NCI-H1105 treated with DMSO at 0.1 percent for 48 hours (cell line): ENCODE measurements at regions not wholly inside any gene's neighbourhood (a gene's known extent, or its start where the extent isn't known, plus 50 kb on each side); places are given as distances from the start of the nearest gene placed in this dataset.

Source experiments
- DNase-seq: peaks from one replicate; lab custom pipeline; 2025; lab: John Stamatoyannopoulos, UW

DNA sequence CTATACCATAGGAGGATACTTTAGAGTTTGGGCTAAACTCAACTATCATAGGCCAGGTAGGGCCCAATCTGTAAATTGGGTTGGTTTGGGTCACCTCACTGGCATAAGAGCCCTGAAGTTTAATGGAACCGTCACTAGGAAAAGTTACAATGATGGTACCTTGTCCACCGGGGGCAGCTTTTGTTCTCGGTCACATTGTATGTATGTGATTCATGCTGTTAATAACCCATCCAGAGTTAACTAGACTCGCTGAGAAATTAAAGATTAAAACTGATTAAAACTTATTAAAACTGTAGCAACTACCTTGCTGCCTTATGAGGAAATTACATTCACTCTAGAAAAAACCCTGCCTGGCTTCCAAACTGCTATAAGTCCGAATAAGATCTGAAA is 145.0 kb upstream of the TMCO5A start:
- no peak for DNase-seq

DNA sequence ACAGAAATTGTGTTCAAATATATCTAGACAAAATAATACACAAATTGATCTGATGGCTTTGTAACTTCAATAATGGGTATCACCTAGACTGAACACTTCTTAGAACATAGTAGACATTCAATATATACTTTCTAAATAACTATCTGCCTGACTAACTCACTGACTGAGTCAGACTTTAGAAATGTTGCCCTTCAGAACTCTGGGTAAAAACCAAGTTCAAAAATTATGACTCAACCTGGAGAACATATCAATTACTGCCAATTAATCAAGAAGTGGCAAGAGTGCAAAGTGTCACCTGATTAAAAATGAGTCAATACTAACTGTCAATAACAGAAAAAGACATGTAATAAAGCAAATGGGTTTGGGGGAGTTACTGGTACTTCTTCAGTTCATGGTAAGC is 144.6 kb upstream of the TMCO5A start:
- DNase-seq: no peak

DNA sequence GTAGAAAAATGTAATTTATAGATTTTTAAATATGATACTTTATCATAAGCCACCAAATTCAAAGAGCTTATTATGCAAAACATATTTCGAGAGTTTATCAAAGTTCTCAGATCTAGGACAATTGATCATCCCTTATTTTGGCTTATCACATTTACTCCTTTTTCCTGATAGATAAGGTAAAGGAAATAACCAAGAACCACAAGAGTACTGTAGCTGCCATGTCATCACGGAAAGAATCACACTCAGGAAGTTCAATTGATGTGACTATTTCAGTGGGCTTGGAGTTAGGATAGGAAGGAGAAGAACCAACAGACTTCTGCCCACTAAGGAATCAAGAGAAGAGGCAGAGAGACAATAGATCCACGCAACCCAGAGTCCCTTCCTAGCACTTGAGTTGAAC is 142.7 kb upstream of the TMCO5A start:
- no peak for DNase-seq

DNA sequence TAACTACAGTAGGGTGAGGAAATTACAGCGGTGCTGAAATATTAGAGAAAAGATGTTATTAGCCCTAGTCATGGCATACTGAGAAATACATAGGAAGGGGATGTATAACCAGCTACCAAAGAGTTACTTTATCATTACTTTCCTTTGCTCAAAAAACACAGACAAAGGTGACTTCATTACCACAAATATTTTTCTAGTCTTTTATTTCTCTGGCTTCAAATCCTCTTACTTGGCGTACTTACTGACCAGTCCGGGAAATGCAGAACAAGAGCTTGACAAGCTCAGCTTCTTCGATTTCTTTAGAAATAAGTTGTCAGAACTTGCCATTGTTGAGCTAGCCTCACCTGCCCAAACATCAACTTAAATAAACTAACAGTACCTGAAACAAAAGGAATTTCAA is 142.1 kb upstream of the TMCO5A start:
- DNase-seq: no peak

DNA sequence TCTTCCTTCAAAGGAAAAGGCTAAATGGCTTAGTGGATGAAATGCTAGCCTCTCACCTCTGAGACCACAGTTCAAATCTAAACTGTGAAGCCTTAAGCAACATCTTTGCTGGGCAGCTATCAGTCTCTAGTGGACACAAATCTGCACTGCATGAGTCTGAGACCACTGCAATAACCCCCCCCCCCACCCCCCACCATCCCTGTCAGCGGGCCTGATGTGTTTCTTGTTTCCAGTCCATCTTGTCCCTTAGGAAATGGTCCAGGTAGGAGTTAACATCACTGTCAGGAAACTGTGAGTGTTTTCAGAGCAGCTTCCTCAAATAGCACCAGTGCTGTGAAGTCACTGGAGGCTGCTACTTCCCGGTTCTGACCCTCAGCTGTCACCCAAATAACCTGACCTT is 140.6 kb upstream of the TMCO5A start:
- no peak for DNase-seq

DNA sequence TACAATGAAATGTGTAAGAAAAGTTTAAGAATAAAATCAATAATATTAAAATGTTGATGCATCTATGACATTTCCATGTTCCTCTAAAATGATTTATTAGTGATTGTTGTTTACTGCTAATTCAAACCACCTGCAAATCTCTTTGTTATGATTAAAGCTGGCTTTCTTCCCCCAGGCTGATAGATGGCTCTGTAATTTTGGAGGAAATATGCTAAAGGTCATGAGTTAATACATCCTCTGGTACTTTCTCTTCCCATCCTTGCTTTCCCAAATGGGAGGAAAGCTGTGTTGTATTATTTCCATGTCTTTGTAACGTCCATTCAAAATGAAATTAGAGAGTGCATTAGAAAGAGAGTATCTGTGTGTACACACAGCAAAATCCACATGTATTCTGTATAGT is 139.5 kb upstream of the TMCO5A start:
- DNase-seq: no peak

DNA sequence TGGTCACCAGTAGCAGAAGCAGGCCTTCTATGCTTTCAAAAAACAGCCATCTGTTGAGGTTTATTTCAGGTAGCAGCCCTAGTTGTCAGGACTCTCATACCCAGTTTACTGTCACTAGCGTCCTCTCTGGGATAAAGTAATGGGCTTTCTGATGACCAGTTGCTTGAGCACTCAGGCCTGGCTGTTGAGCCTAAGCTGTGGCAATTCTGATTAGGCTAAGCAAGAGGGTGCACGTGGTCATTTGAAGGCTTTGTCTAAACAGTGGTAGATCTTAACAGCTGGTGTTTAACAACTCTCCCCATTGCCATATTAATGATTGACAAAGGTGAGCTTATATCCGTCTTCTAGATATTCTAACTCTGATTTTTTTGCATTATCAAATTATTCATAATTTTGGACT is 132.9 kb upstream of the TMCO5A start:
- no peak for DNase-seq

DNA sequence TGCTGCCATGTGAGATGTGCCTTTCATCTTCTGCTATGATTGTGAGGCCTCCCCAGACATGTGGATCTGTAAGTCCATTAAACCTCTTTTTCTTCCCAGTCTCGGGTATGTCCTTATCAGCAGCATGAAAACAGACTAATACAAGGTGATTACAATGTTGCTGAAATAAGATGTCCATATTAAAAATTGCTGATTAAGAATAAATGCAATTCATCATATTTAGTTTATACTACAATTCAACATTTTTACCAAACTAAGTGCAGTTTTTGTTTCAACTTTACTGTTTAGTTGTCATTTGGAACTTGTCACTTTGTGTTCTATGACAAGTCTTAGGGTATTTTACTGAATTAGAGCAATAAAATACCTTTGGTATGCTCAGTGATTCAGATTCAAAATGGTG is 127.6 kb upstream of the TMCO5A start:
- DNase-seq: no peak

DNA sequence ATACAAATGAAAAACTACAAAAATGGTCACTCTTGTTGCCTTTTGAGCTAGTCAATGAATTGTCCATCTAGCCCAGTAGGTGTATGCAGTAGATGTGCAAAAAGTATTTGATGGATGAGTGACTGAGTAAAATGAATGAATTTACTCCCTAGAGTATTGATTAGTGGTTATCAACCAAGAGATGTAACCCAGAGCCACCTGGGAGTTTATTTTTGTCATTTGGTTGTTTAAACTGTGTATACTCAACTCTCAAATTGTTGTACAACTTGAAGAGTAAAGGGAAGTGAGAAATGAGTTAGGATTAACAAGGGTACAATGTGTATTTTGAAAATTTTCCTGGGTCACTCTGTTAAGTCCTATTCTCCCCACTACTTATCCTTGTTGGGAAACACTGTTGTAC is 124.1 kb upstream of the TMCO5A start:
- DNase-seq: no peak

DNA sequence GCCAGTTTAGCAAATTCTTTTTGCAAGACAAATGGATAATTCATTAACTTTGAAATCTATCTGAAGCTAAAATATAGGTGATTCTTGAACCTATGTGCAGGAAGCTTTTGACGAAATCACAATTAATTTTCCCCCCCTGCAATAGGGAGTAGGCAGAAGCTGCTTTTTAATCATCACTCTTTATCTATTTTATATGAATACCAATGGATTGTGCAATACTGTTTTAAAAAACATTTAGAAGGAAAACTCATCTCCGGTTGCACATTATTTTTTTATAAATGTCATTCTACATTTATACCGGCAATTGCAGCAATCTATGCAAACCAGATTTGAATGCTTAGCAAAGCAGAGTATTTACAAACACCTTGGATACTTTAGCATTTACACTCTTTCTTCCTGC is 121.1 kb upstream of the TMCO5A start:
- no peak for DNase-seq

DNA sequence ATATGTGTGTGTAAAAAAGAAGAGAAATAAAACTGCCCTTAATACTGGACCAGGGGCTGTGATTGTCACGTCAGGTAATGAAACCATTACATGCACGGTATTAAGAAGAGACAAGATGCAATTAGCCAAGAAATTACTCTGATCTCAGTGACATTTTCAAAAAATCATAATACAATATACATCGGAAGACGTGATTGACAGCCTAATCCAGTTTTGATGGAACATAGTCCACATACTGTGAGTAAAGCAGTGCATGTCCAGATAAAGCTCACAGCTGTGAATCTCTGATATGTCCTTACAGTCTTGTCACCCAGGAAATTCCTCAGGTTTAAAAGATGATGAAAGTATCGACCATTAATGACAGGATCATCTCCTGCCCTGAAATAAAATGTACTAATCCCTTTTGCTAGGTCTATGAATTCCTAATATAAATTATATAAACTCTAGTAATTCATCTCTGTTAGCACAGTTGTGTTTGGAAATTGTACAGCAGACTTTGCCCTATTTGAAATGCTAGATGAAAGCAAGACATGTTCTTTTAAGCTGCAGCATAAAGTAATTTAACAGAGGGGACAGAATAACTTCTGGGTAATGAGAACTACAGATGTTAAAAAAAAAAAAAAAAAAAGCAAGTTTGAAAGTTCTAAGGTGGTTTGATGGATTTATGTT is 119.5 kb upstream of the TMCO5A start:
- DNase-seq: no peak

DNA sequence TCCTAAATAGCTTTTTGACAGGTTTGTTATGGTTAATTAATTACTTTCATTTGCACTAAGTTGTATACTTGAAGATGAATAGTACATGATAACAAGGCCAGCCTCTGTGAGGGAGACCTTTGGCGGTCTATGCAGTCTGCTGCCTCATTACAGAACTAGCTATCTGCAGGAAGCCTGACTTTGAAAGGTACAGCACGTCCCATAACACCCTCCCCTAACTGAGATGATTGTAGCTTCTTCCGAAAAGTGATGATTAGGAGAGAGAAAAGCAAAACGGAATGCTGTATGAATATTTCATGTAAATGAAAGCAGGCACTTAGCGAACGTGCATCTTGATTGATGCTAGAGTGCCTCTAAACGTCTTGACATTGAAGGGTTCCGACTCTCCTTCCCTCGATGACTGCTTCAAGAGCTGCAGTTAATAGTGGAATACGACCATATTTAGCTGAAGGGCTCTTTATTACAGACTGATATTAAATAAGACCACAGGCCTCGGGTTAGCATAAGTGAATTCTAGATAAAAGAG is 116.2 kb upstream of the TMCO5A start:
- DNase-seq: no peak

DNA sequence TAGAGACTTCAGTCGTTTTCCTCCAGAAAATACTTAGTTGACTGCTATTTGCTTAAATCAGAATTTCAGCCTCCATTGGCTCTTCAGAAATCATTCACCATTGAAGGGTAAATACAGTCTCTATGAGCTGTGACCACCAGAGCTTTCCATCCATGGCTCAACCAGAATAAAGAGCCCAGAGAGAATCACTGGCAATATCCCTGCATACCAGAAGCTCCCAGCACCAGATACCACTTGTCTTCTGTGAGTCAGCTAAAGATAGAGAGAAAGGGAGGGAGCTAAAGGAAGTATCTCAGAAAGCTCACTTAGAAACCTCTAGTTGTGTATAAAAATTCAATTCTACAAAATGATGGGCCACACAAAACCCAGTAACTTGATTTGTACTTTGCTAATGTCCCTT is 115.2 kb upstream of the TMCO5A start:
- no peak for DNase-seq

DNA sequence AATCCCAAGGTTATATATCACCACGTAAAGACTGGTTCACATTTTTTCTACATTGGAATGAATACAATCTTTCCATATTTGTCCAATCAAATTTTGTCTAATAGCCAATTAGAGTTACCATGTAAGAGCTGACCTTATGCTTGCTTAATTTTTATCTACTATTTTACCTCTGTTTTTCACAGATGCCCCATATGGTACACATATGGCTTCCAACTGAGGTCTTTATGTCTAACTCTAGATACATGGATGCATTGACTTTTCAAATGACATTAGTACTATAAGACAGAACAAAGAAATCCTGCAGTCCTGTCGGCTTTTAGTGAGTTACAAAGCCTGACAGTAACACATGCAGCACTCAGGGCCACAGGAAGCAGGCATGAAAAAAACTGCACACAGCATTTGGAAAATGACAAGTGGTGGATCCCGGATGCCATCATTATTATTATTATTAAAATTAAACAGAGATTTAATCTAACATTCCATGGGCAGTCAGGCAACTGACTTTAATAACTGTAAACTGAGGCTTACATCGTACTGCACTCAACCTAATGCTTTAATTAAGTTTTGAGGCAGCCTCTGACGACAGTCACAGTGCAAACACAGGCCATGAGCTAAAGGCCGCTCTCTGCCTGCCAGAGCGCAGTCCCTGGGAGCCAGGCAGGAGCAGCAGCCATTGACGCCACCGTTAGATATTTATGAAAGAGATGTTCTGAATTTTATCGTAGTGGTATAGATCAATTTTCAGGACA is 113.9 kb upstream of the TMCO5A start:
- DNase-seq: no peak

DNA sequence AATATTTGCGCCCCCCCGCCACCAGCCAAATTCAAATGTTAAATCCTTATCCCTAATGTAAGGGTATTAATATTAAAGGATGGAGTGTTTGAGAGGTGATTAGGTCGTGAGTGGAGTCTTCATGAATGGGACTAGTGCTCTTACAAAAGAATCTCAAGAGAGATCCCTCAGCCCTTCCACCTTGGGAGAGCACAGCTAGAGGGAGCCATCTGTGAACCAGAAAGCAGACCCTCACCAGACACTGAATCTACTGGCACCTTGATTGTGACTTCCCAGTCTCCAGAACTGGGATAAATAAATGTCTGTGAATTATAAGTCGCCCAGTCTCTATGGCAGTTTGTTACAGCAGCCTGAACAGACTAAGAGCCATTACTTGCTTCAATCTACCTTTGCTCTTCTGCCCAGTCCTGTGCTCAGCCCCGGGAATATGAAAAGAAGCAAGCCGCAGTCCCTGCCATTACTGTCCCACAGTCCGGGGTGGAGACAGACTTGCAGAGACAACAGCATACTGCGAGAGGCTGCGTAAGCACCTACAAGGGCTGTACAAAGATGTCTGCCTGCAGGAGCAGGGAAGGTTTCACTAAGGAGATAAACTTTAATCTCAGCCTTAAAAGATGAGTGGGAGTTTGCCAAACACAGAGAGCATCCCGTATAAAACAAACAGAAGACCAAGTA is 110.7 kb upstream of the TMCO5A start:
- DNase-seq: no peak

DNA sequence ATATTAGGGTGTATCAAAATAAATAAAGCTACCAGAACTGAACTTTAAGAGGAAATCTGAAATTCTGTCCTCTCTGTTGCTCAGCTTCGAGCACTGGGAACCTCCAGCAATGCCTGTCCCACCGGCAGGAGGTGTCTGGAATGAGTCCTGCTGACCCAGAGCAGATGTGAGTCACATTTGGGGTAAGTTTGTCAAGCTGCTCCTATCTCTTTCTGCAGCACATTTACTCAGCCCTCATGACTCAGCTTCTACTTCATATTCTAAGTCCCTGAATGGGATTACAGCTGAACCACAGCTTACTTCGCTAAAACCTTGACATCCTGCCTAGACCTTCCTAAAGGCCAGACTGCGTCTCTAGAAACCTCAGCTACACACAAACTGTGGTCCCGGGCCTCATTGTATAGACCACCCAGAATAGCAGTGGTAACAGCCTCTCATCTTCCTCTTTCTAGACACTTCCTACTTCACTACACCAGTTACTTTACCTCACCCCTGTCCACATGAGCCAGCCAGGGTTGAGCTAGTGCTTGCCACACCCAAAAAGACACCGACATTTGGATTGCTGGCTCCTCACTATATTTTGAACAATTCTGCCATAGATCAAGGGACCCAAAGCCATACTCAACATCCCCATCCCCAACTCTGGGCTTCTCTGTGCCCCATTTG is 109.6 kb upstream of the TMCO5A start:
- no peak for DNase-seq

DNA sequence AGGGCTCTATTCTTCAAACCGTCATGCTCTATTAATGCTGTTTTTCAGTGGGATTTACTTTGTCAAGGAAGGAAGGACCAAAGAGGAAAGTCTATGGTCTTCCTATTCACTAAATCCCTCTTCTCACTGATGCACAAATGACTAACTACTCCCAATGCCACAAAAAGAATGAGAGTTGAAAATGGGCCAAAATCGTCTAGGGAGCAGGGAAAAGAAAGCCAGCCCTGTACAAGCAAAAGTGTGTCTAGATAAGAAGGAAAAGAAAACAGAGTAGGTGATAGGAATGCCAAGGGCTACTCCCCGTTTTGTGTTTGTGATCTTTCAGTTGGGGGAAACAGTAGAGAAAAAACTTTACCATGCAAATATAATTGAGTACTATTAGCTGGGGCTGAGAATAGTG is 97.2 kb upstream of the TMCO5A start:
- no peak for DNase-seq

DNA sequence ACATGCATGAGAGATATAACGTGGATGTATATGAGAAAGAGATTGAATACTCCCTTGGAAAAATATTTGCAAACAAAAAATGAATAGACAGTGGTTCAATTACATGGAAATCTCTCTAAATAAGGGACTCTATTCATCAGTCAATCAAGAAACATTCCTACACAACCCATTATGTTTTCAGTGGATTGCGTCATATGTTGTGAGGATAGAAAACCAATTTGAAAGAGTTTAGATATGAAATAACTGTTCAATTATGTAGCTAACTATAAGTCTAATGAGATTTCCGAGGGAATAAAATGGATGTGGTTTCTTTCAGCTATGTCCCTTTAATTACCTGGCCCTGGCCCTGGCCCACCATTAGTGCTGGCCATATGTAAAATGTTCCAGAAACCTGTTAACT is 86.7 kb upstream of the TMCO5A start:
- DNase-seq: no peak

DNA sequence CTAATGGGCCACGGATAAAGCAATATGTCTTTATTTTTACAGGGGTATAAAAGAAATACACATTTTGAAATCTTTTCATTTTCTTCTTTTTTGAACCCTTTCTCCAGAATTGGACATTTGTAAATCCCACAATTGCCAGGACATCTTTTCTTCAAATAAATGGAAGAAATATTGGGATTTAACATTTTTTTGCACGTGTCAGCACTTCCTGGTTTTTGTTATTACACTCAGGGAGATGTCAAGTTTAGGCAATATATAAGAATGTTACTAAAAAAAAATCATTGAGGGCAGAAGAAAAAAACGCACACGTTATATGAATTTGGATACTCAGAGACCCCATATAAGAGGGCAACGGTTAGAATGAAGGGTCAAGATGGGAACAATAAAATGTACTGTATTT is 78.3 kb upstream of the TMCO5A start:
- DNase-seq: no peak

DNA sequence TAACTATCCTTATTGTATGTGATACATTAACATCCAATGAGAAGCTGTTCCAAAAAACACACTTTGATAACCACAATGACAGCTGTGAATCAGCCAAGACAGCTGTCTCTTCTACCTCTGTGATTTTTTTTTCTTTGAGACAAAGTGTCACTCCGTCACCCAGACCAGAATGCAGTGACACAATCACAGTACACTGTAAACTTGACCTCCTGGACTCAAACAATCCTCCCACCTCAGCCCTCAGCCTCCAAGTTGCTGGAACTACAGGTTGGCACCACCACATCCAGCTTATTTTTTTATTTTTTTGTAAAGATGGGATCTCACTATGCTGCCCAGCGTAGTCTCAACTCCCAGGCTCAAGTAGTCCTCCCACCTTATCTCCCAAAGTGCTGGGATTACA is 73.5 kb upstream of the TMCO5A start:
- DNase-seq: no peak

DNA sequence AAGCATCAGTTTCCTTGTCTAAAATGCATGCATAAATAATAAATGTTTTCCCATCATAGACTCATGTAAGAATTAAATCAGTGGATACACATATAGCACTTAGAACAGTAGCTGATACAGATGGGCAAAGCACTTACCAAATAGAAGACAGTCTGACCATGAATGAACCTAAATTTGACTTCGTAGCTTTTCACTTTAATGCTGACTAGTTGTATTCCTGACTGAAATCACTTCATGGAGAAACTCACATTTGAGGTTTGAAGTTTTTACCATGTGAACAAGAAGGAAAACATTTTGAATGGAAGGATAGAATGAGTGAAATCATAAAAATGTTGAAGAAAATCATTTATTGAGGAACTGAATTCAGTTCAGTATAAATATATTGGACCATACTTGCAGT is 68.8 kb upstream of the TMCO5A start:
- DNase-seq: no peak

DNA sequence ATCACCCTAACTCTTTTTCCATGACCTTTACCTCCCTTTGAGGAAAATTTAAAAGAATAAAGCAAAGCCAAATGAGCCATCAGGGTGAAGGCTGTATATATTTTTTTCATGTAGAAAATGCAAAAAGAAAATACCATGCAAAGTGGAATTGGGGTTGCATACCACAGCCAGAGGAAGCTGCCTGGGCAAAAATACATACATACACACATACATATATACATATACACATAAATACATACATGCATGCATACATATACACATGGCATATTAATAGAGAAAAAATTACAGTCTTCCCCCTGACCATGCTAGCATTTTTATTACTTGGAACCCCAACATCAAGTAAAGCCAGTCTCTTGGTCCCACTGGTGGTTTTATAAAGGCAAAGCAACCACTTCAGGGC is 63.7 kb upstream of the TMCO5A start:
- DNase-seq: no peak

DNA sequence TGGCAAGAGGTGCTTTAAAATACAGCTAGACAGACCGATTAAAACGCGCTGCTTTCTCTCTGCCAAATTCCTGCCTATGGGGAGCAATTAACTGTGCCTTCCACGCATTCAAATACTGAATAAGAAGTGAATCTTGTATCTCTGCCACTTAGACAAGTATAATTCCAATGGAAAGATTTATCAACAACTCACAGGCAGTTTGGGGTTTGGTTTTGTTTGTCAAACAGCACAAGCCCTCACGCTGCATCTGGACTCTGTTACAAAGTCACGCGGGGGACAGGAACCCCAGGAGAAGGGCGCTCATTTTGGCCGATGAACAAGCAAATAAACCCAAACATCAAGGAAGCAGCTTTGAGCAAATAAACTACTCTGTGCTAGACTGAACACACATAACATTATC is 61.8 kb upstream of the TMCO5A start:
- DNase-seq: peak; percentile 41
